Fibroblast of pulmonary artery (primary cell): ENCODE measurements at regions not wholly inside any gene's neighbourhood (a gene's known extent, or its start where the extent isn't known, plus 50 kb on each side); places are given as distances from the start of the nearest gene placed in this dataset.
A peak's percentile ranks its signal among the peaks of the same experiment; 100 is the strongest.

Source experiments
- DNase-seq: peaks from one replicate; pipeline ENCODE4 v3.0.0-alpha.2; 2010; ENCODE audit warnings: low read depth
- H3K4me3 ChIP-seq: replicated peaks from 2 replicates; pipeline ENCODE4 v1.5.1; 2011; ENCODE audit warnings: low read depth, mild to moderate bottlenecking, control low read depth, low read length, moderate library complexity
- CTCF ChIP-seq: IDR thresholded peaks from 2 replicates; pipeline ENCODE4 v1.5.1; 2011; ENCODE audit warnings: mild to moderate bottlenecking, control low read depth, low read length, inconsistent platforms; ENCODE audit errors: missing control alignments

DNA sequence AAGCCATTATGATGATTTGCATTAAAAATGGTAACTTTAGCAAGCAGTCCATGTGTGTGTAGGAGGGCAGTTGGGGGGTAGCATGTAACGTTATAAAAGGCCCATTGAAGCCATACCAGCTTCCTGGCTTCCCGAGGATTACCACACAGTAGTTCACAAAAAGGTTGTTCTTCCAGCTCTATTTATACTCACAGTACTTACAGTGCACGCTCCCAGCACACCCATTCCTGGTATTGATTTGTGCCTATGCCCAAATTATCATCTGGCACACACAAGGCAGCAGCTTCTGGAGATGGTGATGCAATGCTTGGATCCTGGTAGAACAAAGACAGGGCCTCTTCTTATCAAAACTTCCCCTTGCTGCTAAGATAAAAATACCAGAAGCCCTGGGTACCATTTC is 436.8 kb downstream of the HAO1 start:
- TF ChIP-seq CTCF, result no peak

DNA sequence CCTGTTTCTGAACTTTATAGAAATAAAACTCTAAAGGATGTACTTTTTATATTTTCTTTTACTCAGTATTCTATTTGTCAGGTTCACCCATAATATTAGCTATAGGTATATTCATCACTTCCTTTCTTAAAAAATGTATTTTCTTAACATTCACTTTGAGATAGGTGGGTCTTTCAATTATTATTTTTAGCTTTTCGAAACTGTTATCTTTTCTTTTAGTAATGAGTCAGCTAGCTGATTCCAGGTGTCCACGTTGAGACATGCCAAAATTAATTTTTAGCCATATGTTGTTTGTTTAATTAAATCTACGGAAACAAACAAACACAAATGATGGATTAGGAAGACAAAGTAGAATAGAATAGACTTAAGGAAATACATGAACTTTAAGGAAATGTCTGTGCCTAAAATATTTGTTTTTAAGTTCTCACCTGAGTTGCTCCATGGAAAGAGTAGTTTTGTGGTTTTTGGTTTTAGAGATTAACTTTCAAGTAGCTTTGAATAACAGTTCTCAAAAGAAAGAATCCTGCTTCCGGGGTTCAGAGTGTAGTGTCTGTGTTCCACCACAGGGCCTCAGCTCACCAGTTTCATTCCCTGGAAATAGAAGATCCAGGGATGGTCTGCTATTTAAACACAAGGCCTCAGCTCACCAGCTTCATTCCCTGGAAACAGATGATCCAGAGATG is 435.0 kb downstream of the HAO1 start:
- no peak for DNase-seq
- no peak for TF ChIP-seq CTCF
- H3K4me3 ChIP-seq, result no peak overlapping the region

More for the DNA sequence above, 436.8 kb downstream of the HAO1 start:
- H3K4me3 ChIP-seq, result no peak overlapping the region
- DNase-seq, result peak; percentile 70

- no peak for DNase-seq
- H3K4me3 ChIP-seq, result no peak overlapping the region
- no peak for TF ChIP-seq CTCF
Measured at GRCh38 chr20:7505835-7506221, 434.4 kb downstream of the HAO1 start.

GRCh38 chr20:7516621-7517111 is 423.6 kb downstream of the HAO1 start:
- no peak overlapping the region for H3K4me3 ChIP-seq
- DNase-seq, result no peak
- TF ChIP-seq CTCF, result no peak

DNA sequence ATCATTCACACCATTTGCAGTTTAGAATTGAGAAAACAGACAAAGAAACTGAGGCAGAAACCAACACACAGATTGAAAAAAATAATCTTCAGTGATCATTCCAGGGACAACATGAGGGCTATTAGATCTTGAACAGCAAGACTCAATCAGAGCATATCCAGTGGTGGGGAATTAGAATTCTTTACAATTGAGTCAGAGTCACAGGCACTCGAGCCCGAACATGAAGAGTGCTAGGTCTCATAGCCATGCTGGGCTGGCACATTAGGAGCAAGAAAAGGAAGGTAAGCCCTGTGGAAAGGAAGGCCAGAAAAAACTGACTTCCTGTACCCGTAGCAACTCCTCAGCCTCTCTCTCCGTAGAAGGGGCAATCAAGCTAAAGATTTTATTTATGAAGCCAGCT is 419.9 kb downstream of the HAO1 start:
- no peak for DNase-seq
- H3K4me3 ChIP-seq, result no peak overlapping the region
- no peak for TF ChIP-seq CTCF

DNA sequence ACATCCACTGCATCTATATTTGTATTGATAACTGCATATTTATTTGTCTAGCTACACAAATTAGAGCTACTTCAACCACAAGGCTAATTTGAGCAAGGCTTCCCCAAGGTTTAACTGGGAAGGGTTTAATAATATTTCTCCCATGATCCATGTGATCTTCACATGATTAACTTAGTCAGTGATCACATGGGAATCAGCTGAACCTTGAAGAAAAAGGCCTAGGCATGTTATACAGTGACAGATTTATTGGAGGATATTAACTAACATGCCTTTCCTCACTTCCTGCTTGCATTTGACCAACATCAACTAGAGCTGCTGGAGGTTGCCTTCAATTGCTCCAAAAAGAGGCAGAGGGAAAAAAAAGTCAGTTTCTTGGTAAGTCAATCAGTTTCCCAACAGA is 417.0 kb downstream of the HAO1 start:
- no peak for DNase-seq
- no peak for TF ChIP-seq CTCF
- no peak overlapping the region for H3K4me3 ChIP-seq

DNA sequence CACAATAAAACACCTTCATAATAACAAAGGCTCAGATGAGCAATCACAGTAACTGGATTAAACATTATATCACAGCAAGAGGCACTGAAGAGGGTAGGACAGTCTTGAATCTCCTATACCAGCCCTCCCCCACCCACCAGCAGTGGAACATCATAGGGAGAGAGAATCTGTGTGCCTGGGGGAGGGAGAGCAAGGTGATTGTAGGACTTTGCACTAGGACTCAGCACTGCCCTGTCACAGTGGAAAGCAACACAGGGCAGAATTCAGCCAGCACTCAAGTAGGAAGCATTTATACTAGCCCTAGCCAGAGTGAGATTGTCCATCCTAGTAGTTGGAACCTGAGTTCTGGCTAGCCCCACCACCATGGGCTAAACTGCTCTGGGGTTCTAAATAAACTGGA is 400.2 kb downstream of the HAO1 start:
- no peak for DNase-seq
- no peak for TF ChIP-seq CTCF
- H3K4me3 ChIP-seq, result no peak overlapping the region
